ENCODE measurements at regions not wholly inside any gene's neighbourhood (a gene's known extent, or its start where the extent isn't known, plus 50 kb on each side); places are given as distances from the start of the nearest gene placed in this dataset.
A peak's percentile ranks its signal among the peaks of the same experiment; 100 is the strongest.

DNA sequence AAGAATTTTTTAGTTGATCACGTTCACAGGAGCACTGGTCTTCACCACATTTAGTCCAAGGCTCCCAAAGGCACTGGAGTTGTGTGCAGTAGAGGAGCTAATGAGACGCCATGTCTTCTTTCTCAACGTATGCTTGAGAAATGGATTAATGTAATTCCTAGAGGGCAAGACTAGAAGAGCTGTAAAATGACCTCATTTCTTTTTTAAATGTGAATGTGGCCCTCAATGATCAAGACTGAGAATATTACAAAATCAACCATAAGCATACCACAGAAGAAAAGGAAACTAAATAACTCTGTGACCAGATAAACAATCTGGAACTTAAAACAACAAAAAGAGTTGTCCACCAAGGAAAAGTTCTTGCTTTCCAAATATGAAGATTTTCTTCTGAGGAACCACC lies 112.1 kb upstream of the THBS1 start:
- no peaks in the 10 kb centered on the region for H3K4me1 ChIP-seq
- ATAC-seq (no peak), DNase-seq (no peak)
- H3K27ac ChIP-seq, result no peak overlapping the region
- intact Hi-C loops (cut with DNase I), result no loop called here
- no peaks in the 10 kb centered on the region for H3K9me3 ChIP-seq
- H3K27me3 ChIP-seq (ENCODE audit: insufficient read depth in 3 of 3, low read length in 2 of 3), result no peaks in the 10 kb centered on the region
- no peak overlapping the region for H3K4me3 ChIP-seq
- 86 to 95% (median 93%) methylated on average over 3 of the region's 3 CpGs for WGBS, 3 donors
- TF ChIP-seq, protein P1, sequence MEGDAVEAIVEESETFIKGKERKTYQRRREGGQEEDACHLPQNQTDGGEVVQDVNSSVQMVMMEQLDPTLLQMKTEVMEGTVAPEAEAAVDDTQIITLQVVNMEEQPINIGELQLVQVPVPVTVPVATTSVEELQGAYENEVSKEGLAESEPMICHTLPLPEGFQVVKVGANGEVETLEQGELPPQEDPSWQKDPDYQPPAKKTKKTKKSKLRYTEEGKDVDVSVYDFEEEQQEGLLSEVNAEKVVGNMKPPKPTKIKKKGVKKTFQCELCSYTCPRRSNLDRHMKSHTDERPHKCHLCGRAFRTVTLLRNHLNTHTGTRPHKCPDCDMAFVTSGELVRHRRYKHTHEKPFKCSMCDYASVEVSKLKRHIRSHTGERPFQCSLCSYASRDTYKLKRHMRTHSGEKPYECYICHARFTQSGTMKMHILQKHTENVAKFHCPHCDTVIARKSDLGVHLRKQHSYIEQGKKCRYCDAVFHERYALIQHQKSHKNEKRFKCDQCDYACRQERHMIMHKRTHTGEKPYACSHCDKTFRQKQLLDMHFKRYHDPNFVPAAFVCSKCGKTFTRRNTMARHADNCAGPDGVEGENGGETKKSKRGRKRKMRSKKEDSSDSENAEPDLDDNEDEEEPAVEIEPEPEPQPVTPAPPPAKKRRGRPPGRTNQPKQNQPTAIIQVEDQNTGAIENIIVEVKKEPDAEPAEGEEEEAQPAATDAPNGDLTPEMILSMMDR (IDR thresholded peaks at IDR 0.05), result no peak
- H3K36me3 ChIP-seq (ENCODE audit: insufficient read depth in 1 of 2, low read depth in 1 of 2), result no peaks in the 10 kb centered on the region

DNA sequence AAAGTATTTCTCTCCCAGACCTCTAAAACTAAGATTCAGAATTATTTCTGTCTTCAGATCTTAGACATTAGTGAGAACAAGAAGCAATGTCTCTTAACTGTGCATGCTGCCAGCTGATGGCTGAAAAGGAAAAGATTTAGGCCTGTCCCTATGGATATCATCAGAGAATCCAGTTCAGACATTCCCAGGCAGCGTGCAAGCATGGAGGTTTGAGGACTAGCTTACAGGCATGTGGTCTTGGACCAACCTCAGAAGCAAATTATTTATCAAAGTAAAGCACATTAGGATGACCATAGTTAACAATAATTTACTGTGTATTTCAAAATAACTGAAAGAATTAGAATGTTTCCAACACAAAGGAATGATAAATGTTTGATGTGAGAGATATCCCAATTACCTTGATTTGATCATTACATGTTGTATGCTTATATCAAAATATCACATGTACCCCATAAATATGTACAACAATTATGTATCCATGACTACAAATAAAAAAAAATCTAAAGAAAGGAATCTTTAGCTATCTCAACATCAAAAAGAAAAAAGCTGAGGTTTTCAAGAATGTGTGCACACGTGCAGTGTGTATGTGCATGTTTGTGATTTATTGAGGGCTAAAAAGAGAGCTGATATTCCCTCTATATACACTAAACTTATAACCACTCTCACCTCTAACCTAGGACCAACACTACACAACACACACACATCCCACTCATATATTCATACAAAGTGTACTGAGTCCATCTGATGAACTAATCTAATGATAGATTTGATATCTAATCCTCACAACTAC lies 108.9 kb upstream of the THBS1 start:
- TF ChIP-seq, protein P1 (IDR thresholded peaks at IDR 0.05), result no peak
- DNase-seq, result no peak
- Histone ChIP-seq H3K36me3 (ENCODE audit: insufficient read depth in 1 of 2, low read depth in 1 of 2) (no peaks in the 10 kb centered on the region), H3K9me3 (no peaks in the 10 kb centered on the region), H3K4me1 (no peaks in the 10 kb centered on the region), H3K4me3 (no peak overlapping the region), H3K27me3 (ENCODE audit: insufficient read depth in 3 of 3, low read length in 2 of 3) (no peaks in the 10 kb centered on the region), H3K27ac (peak overlapping the region; percentile 70)
- intact Hi-C loops (cut with DNase I), result loop anchor here in 1 of 2 donors (10.0 kb wide), 1 partner anchor 57 kb away; no protein-coding TSS in a partner anchor
- ATAC-seq, result no peak
- WGBS, 3 donors, result 94 to 98% (median 96%) methylated on average over 2 of the region's 2 CpGs

DNA sequence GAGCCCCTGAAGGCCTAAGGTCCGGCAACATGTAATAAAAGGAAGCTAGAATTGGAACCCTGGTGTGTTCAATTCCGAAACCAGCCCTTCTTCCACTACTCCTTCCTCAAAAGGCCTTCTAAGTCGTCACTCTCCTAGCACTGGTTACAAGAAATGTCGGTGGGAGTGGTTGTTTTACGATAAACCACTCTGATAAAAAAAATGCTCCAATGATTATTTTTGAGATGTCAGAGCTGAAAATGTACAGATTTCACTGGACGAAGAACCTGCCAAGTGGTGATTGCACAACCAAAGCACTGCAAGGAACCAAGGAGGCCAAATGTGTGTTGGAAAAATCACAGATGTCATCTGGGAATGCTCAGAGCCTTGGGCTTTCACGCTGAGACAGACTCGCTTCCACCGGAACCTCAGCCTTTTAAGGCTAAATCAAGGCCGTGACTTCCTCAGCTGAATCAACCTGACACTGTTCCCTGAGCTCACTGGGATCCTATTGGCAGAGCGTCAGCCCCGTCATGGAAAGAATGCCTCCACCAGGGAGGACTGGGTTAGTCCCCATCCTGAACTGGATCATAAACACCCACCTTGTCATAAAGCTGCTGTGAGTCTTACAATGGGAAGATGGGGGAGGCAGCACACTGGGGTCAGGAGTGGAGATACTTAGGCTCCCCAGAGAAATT lies 108.1 kb upstream of the THBS1 start:
- H3K4me1 ChIP-seq, result no peaks in the 10 kb centered on the region
- TF ChIP-seq, protein P1 (IDR thresholded peaks at IDR 0.05), result no peak
- H3K36me3 ChIP-seq (ENCODE audit: insufficient read depth in 1 of 2, low read depth in 1 of 2), result no peaks in the 10 kb centered on the region
- no peaks in the 10 kb centered on the region for H3K27me3 ChIP-seq (ENCODE audit: insufficient read depth in 3 of 3, low read length in 2 of 3)
- intact Hi-C loops (cut with DNase I), result loop anchor here in 1 of 2 donors (10.0 kb wide), 1 partner anchor 58 kb away; no protein-coding TSS in a partner anchor
- ATAC-seq (peak; percentile 64 to 86 (median 74)), DNase-seq (peak; percentile 78 to 85)
- H3K27ac ChIP-seq, result peak overlapping the region; percentile 70
- no peaks in the 10 kb centered on the region for H3K9me3 ChIP-seq
- WGBS, 3 donors, result 34 to 47% (median 35%) methylated on average over 12 of the region's 12 CpGs
- no peak overlapping the region for H3K4me3 ChIP-seq

DNA sequence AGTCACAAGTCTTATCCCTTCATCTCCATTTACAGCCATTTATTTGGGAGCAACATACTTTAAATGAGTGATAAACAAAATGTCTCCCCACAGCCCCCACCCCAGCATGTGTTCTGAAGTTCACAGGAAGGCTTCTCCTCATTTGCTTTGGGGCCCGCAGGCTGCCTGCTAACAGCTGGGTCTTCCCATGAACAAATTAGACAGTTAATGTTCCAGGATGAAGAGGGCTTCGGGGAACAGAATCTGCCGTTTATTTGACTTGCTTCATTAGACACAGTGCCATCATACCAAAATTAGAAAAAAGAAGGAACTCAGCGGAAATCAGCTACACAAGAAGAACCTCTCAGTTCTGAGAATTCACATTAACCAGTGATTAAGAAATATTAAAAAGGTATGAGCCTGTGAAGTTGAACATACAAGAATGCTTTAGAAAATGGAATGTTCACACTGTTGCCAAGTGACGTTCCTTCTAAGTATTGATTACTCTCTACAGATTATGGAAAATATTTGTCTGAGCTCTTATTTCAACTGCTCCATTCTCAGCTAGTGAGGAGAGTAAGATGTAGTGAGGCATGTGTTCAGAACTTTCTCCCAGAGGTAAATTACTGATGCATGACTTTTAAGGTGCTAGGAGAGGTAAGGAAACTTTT lies 107.5 kb upstream of the THBS1 start:
- Histone ChIP-seq H3K9me3 (no peaks in the 10 kb centered on the region), H3K4me1 (no peaks in the 10 kb centered on the region), H3K27me3 (ENCODE audit: insufficient read depth in 3 of 3, low read length in 2 of 3) (no peaks in the 10 kb centered on the region), H3K36me3 (ENCODE audit: insufficient read depth in 1 of 2, low read depth in 1 of 2) (no peaks in the 10 kb centered on the region), H3K4me3 (no peak overlapping the region), H3K27ac (peak overlapping the region; percentile 70)
- intact Hi-C loops (cut with DNase I), result loop anchor here in 1 of 2 donors (10.0 kb wide), 1 partner anchor 59 kb away; no protein-coding TSS in a partner anchor
- DNase-seq (no peak), ATAC-seq (peak in 1 of 4 donors; percentile 24)
- 27 to 50% (median 29%) methylated on average over 5 of the region's 5 CpGs for WGBS, 3 donors
- TF ChIP-seq, protein P1 (IDR thresholded peaks at IDR 0.05), result no peak
